ENCODE measurements at regions not wholly inside any gene's neighbourhood (a gene's known extent, or its start where the extent isn't known, plus 50 kb on each side); places are given as distances from the start of the nearest gene placed in this dataset.

GRCh38 chr3:127363171-127363570, 75.3 kb upstream of the PRR20G start:
- TF ChIP-seq POLR2AphosphoS5 (IDR thresholded peaks at IDR 0.05; ENCODE audit: low read depth, low read length) = no peak
- TF ChIP-seq TAF1 (IDR thresholded peaks at IDR 0.05; ENCODE audit: borderline replicate concordance, low read depth, low read length) = no peak
- no peak for TF ChIP-seq CTCF (IDR thresholded peaks at IDR 0.05)
- TF ChIP-seq ELF1 (IDR thresholded peaks at IDR 0.05) = no peak
- no peak for TF ChIP-seq SIN3A (IDR thresholded peaks at IDR 0.05; ENCODE audit: borderline replicate concordance, low read depth, low read length)
- no peak for TF ChIP-seq SMC3 (IDR thresholded peaks at IDR 0.05; ENCODE audit: low read depth, low read length)
- no peak for TF ChIP-seq YY1 (IDR thresholded peaks at IDR 0.05; ENCODE audit: low read depth)
- no peak for TF ChIP-seq GABPA (IDR thresholded peaks at IDR 0.05; ENCODE audit: low read depth)
- TF ChIP-seq USF2 (IDR thresholded peaks at IDR 0.05; ENCODE audit: borderline replicate concordance, low read depth, low read length) = no peak
- TF ChIP-seq MAX (IDR thresholded peaks at IDR 0.05; ENCODE audit: low read depth) = no peak
- TF ChIP-seq RFX5 (IDR thresholded peaks at IDR 0.05; ENCODE audit: low read length) = no peak
- TF ChIP-seq PBX3 (IDR thresholded peaks at IDR 0.05) = no peak
- no peak for TF ChIP-seq EP300 (IDR thresholded peaks at IDR 0.05; ENCODE audit: borderline replicate concordance in 1 of 2, low read depth in 1 of 2, low read length in 1 of 2)

All from SK-N-SH (cell line).